K562 (cell line): ENCODE measurements at regions not wholly inside any gene's neighbourhood (a gene's known extent, or its start where the extent isn't known, plus 50 kb on each side); places are given as distances from the start of the nearest gene placed in this dataset.

Experiments
- ATAC-seq: fragments of 200-7000 bp; cut with Tn5 transposase; 3 replicates; pipeline ENCODE4 v1.9.1; 2020; ENCODE audit warnings: moderate library complexity
- BruUV-seq: library from RNA; stranded (reverse); fragments of 400-500 nt; replicated peaks from 2 replicates; lab custom pipeline; 2021; lab: Mats Ljungman, UMichigan
- CTCF ChIA-PET: fragments of 300-600 bp; formaldehyde crosslinking; extraction: SDS; loops from one replicate; lab custom pipeline; 2021; ENCODE audit warnings: low intra/inter-chr PET ratio; lab: Yijun Ruan, JAX
- POLR2A ChIA-PET: fragments of 300-600, 350-650 bp; sonication (Branson Sonifier 250); formaldehyde crosslinking; extraction: SDS; loops from one replicate; lab custom pipeline; 2021; ENCODE audit warnings: antibody characterized with exemption, inconsistent platforms; lab: Yijun Ruan, JAX
- DNase-seq, 4 experiments: peaks; one replicate each; pipeline versions ENCODE4 v3.0.0 to v3.0.0-alpha.2; 2011 to 2018; ENCODE audit warnings: low spot score in 3 of 4, mixed read lengths in 3 of 4; ENCODE audit errors: extremely low read depth in 1 of 4
- FAIRE-seq: peaks from 2 replicates; lab custom pipeline; 2011; peaks lifted over from hg19 to GRCh38; lab: Jason Lieb, UNC
- H2AFZ ChIP-seq: 2 replicates; pipeline ENCODE4 v1.6.0; 2011; ENCODE audit warnings: low read depth, low read length, control low read depth, inconsistent platforms
- H3K27ac ChIP-seq: fragments of 200-600 bp; 3 replicates; pipeline ENCODE4 v1.8.0; 2011; ENCODE audit warnings: low read depth, mild to moderate bottlenecking, control low read depth, inconsistent platforms, low read length, moderate library complexity, mixed read lengths; ENCODE audit errors: extremely low read depth
- H3K27me3 ChIP-seq, 2 experiments: fragments of 300-600 bp in 1 of 2; 2 replicates in 1 of 2; 3 replicates in 1 of 2; pipeline versions ENCODE4 v1.6.0 to v1.8.0; 2011; ENCODE audit warnings: inconsistent platforms in 2 of 2, low read length in 2 of 2, mild to moderate bottlenecking in 1 of 2, mixed read lengths in 1 of 2, moderate library complexity in 1 of 2; ENCODE audit not compliant: control insufficient read depth in 2 of 2, insufficient read depth in 2 of 2
- H3K36me3 ChIP-seq: fragments of 300-600 bp; 3 replicates; pipeline ENCODE4 v1.8.0; 2011; ENCODE audit warnings: mild to moderate bottlenecking, low read length, inconsistent platforms; ENCODE audit not compliant: control insufficient read depth, insufficient read depth
- H3K4me1 ChIP-seq, 2 experiments: fragments of 200-600 bp in 1 of 2; replicated peaks in 1 of 2; 2 replicates in 1 of 2; 3 replicates in 1 of 2; pipeline versions ENCODE4 v1.5.1 to v1.8.0; 2011; ENCODE audit warnings: inconsistent platforms in 2 of 2, low read length in 2 of 2, mild to moderate bottlenecking in 1 of 2, mixed read lengths in 1 of 2, moderate library complexity in 1 of 2; ENCODE audit not compliant: control insufficient read depth in 2 of 2, insufficient read depth in 2 of 2
- H3K4me2 ChIP-seq: 2 replicates; pipeline ENCODE4 v1.6.1; 2011; ENCODE audit warnings: low read length, control low read depth, inconsistent platforms, mixed read lengths; ENCODE audit not compliant: insufficient read depth
- H3K4me3 ChIP-seq: fragments of 200-600 bp; sonication (generic), shearing (Covaris generic); 2 replicates; pipeline ENCODE4 v1.5.1; 2016; ENCODE audit warnings: control low read depth, inconsistent platforms
- H3K79me2 ChIP-seq: fragments of 200-600 bp; 3 replicates; pipeline ENCODE4 v1.8.0; 2011; ENCODE audit warnings: low read length, inconsistent platforms; ENCODE audit not compliant: control insufficient read depth, insufficient read depth
- H3K9ac ChIP-seq, 2 experiments: 2 replicates each; pipeline versions ENCODE4 v1.6.0 to v1.6.1; 2011; ENCODE audit warnings: low read depth in 2 of 2, low read length in 2 of 2, control low read depth in 1 of 2, inconsistent platforms in 1 of 2, mild to moderate bottlenecking in 1 of 2, mixed read lengths in 1 of 2; ENCODE audit not compliant: insufficient read depth in 1 of 2
- H3K9me1 ChIP-seq: one replicate; pipeline ENCODE4 v1.6.0; 2011; ENCODE audit warnings: inconsistent platforms, mild to moderate bottlenecking, low read length, moderate library complexity; ENCODE audit not compliant: control insufficient read depth, insufficient read depth
- H3K9me3 ChIP-seq: replicated peaks from 2 replicates; pipeline ENCODE4 v1.5.1; 2011; ENCODE audit warnings: low read depth, low read length, inconsistent platforms; ENCODE audit not compliant: control insufficient read depth, insufficient read depth
- H4K20me1 ChIP-seq: replicated peaks from 2 replicates; pipeline ENCODE4 v1.6.1; 2011; ENCODE audit warnings: low read length, inconsistent platforms, mixed read lengths; ENCODE audit not compliant: control insufficient read depth, insufficient read depth
- CC2D1A ChIP-seq: fragments of 450-650 bp; IDR thresholded peaks from 2 replicates; pipeline ENCODE4 v1.6.1; 2017; ENCODE audit warnings: mild to moderate bottlenecking
- CCAR2 ChIP-seq: fragments of 200-400 bp; formaldehyde crosslinking; IDR thresholded peaks from 2 replicates; pipeline ENCODE4 v1.6.1; 2017; ENCODE audit warnings: mild to moderate bottlenecking, low read depth, low read length
- COPS2 ChIP-seq: fragments of 450-650 bp; conservative IDR thresholded peaks from 2 replicates; pipeline ENCODE4 v1.6.1; 2016; ENCODE audit warnings: mild to moderate bottlenecking, moderate library complexity
- MXI1 ChIP-seq: IDR thresholded peaks from 2 replicates; pipeline ENCODE4 v1.6.1; 2011; ENCODE audit warnings: low read depth, mild to moderate bottlenecking, improper control_type of control experiment, low read length
- NR3C1 ChIP-seq: sonication (generic); formaldehyde crosslinking; IDR thresholded peaks from 2 replicates; pipeline ENCODE4 v1.8.1; 2022; ENCODE audit warnings: missing genetic modification reagents
- NR4A1 ChIP-seq, 2 experiments: fragments of 250-450 bp in 1 of 2; fragments of 450-650 bp in 1 of 2; sonication (Bioruptor Pico) in 1 of 2; IDR thresholded peaks; 2 replicates each; pipeline versions ENCODE4 v1.4.0 to v1.6.1; 2016 to 2020; ENCODE audit warnings: mild to moderate bottlenecking in 2 of 2, missing compliant biosample characterization in 1 of 2, missing genetic modification characterization in 1 of 2, moderate library complexity in 1 of 2
- PHB ChIP-seq: fragments of 250-450 bp; sonication (Bioruptor Pico); IDR thresholded peaks from 2 replicates; pipeline ENCODE4 v1.5.0; 2021
- SP2 ChIP-seq: IDR thresholded peaks from 2 replicates; pipeline ENCODE4 v1.6.1; 2011; ENCODE audit warnings: mild to moderate bottlenecking, low read depth, low read length, moderate library complexity; ENCODE audit not compliant: poor library complexity, severe bottlenecking; ENCODE audit errors: extremely low read depth
- SPI1 ChIP-seq: IDR thresholded peaks from 2 replicates; pipeline ENCODE4 v1.6.1; 2011; ENCODE audit warnings: low read depth, low read length, control low read depth, borderline replicate concordance
- TRIM28 ChIP-seq: fragments of 450-650 bp; IDR thresholded peaks from 2 replicates; pipeline ENCODE4 v1.6.1; 2017
- ZNF174 ChIP-seq: fragments of 250-450 bp; sonication (Bioruptor Pico); IDR thresholded peaks from 2 replicates; pipeline ENCODE4 v1.4.0; 2020; ENCODE audit warnings: mild to moderate bottlenecking
- ZNF347 ChIP-seq: fragments of 450-650 bp; formaldehyde crosslinking; IDR thresholded peaks from 2 replicates; pipeline ENCODE4 v1.4.0; 2020; ENCODE audit warnings: low read depth, mild to moderate bottlenecking, moderate library complexity
- ZNF766 ChIP-seq: fragments of 200-800 bp; sonication (Bioruptor generic); conservative IDR thresholded peaks from 2 replicates; pipeline ENCODE4 v1.6.1; 2016; ENCODE audit warnings: missing genetic modification characterization, missing compliant biosample characterization
- WGBS: fragments of 100-300 bp; shearing (Covaris generic); methylation state at CpG from one replicate; pipeline ENCODE4 v1.1.6; 2016; ENCODE audit warnings: low coverage, mixed read lengths; ENCODE audit not compliant: insufficient coverage; ENCODE audit errors: missing lambda C conversion rate; 5-methylcytosine and 5-hydroxymethylcytosine counted together
- in situ Hi-C: fragments of 300-500 bp; cut with MboI; formaldehyde crosslinking; loops from 4 replicates; pipeline ENCODE4 v1.15.0; 2018; ENCODE audit warnings: inconsistent platforms, mixed read lengths
- intact Hi-C: fragments of 100-400 bp; cut with micrococcal nuclease; formaldehyde crosslinking; loops from 2 replicates; pipeline ENCODE4 v1.14.2; 2022
- TF ChIP-seq, protein P1 (sequence below): sonication (generic); formaldehyde crosslinking; IDR thresholded peaks from 2 replicates; pipeline ENCODE4 v1.8.0; 2022; ENCODE audit warnings: mild to moderate bottlenecking, missing genetic modification reagents

GRCh38 chr7:50854831-50855230, 72.1 kb upstream of the GRB10 start:
- no TSS peak for BruUV-seq
- TF ChIP-seq NR4A1 (CRISPR knock-in tag; IDR thresholded peaks at IDR 0.05) (no peak), NR4A1 (tag; IDR thresholded peaks at IDR 0.05) (no peak), SP2 (no peak), MXI1 (no peak), ZNF766 (no peak), CC2D1A (no peak), NR3C1 (no peak), TRIM28 (no peak), COPS2 (no peak), ZNF174 (CRISPR knock-in tag) (no peak), PHB (no peak), CCAR2 (no peak), ZNF347 (CRISPR knock-in tag) (no peak), SPI1 (no peak)
- TF ChIP-seq, protein P1, sequence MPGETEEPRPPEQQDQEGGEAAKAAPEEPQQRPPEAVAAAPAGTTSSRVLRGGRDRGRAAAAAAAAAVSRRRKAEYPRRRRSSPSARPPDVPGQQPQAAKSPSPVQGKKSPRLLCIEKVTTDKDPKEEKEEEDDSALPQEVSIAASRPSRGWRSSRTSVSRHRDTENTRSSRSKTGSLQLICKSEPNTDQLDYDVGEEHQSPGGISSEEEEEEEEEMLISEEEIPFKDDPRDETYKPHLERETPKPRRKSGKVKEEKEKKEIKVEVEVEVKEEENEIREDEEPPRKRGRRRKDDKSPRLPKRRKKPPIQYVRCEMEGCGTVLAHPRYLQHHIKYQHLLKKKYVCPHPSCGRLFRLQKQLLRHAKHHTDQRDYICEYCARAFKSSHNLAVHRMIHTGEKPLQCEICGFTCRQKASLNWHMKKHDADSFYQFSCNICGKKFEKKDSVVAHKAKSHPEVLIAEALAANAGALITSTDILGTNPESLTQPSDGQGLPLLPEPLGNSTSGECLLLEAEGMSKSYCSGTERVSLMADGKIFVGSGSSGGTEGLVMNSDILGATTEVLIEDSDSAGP (CRISPR knock-in tag), result no peak
- in situ Hi-C loops, result no loop called here
- Histone ChIP-seq H3K9ac (no peak overlapping the region), H3K9me3 (no peaks in the 10 kb centered on the region), H3K27ac (no peak overlapping the region), H4K20me1 (no peaks in the 10 kb centered on the region), H3K4me1 (no peaks in the 10 kb centered on the region), H3K4me3 (no peak overlapping the region), H3K36me3 (no peaks in the 10 kb centered on the region), H3K9me1 (no peaks in the 10 kb centered on the region), H2AFZ (no peak overlapping the region), H3K27me3 (peaks cover 3 to 35% of the 10 kb centered on the region in 2 experiments; a peak in 4 of 5 replicates), H3K79me2 (no peaks in the 10 kb centered on the region), H3K4me2 (no peak overlapping the region)
- ATAC-seq (no peak), FAIRE-seq (no peak), DNase-seq (no peak)
- CTCF ChIA-PET, result no interaction called here
- POLR2A ChIA-PET, result interaction anchor here (0.6 to 1.2 kb wide), 2 partner anchors 34 to 159 kb away, joined by 3 to 4 read pairs; no protein-coding TSS in a partner anchor
- intact Hi-C loops, result no loop called here
- WGBS, result 0% methylated on average over 3 of the region's 3 CpGs
